DND-41 (cell line): ENCODE measurements at regions not wholly inside any gene's neighbourhood (a gene's known extent, or its start where the extent isn't known, plus 50 kb on each side); places are given as distances from the start of the nearest gene placed in this dataset.

Source experiments
- EZH2 ChIP-seq: IDR thresholded peaks from 3 replicates; pipeline ENCODE4 v1.6.1; 2012; ENCODE audit warnings: borderline replicate concordance, low read depth, mild to moderate bottlenecking, moderate library complexity, low read length, inconsistent platforms; ENCODE audit not compliant: severe bottlenecking
- TF ChIP-seq, protein P1 (sequence below): IDR thresholded peaks from 2 replicates; pipeline ENCODE4 v1.5.1; 2012; ENCODE audit warnings: borderline replicate concordance, low read length, moderate library complexity, mild to moderate bottlenecking; ENCODE audit not compliant: poor library complexity, severe bottlenecking; ENCODE audit errors: extremely low read depth

GRCh38 chr12:78550831-78551230 is 313.7 kb upstream of the SYT1 start:
- no peak for TF ChIP-seq EZH2
- TF ChIP-seq, protein P1, sequence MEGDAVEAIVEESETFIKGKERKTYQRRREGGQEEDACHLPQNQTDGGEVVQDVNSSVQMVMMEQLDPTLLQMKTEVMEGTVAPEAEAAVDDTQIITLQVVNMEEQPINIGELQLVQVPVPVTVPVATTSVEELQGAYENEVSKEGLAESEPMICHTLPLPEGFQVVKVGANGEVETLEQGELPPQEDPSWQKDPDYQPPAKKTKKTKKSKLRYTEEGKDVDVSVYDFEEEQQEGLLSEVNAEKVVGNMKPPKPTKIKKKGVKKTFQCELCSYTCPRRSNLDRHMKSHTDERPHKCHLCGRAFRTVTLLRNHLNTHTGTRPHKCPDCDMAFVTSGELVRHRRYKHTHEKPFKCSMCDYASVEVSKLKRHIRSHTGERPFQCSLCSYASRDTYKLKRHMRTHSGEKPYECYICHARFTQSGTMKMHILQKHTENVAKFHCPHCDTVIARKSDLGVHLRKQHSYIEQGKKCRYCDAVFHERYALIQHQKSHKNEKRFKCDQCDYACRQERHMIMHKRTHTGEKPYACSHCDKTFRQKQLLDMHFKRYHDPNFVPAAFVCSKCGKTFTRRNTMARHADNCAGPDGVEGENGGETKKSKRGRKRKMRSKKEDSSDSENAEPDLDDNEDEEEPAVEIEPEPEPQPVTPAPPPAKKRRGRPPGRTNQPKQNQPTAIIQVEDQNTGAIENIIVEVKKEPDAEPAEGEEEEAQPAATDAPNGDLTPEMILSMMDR: no peak
